ENCODE measurements at regions not wholly inside any gene's neighbourhood (a gene's known extent, or its start where the extent isn't known, plus 50 kb on each side); places are given as distances from the start of the nearest gene placed in this dataset.

DNA sequence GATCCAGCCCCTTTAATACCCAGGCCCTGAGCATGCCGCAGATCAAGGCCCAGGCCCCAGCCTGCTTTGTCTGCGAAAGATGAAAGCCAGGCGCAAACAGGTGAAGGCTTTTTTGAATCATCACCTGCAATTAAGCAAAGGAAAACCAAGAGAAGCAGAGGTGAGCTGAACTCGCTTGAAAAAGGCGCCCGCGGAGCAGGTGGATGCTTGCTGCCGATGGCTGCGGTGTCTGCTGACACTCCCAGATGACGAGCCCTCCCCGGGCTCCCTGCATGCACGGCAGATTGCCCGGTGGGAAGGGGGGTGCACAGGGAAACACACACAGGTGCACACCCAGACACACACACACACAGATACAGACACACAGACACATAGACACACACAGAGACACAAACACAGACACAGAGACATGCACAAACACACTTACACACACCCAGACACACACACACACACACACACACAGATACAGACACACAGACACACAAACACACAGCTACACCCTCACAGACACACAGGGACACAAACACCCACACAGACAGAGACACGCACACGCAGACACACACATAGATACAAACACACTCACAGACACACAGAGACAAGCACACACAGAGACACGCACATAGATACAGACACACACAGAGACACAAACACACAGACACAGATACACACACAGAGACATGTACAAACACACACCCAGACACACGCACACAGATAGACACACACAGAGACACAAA lies 142.6 kb upstream of the RNF32 start:
- TF ChIP-seq, protein P1, sequence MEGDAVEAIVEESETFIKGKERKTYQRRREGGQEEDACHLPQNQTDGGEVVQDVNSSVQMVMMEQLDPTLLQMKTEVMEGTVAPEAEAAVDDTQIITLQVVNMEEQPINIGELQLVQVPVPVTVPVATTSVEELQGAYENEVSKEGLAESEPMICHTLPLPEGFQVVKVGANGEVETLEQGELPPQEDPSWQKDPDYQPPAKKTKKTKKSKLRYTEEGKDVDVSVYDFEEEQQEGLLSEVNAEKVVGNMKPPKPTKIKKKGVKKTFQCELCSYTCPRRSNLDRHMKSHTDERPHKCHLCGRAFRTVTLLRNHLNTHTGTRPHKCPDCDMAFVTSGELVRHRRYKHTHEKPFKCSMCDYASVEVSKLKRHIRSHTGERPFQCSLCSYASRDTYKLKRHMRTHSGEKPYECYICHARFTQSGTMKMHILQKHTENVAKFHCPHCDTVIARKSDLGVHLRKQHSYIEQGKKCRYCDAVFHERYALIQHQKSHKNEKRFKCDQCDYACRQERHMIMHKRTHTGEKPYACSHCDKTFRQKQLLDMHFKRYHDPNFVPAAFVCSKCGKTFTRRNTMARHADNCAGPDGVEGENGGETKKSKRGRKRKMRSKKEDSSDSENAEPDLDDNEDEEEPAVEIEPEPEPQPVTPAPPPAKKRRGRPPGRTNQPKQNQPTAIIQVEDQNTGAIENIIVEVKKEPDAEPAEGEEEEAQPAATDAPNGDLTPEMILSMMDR (conservative IDR thresholded peaks at IDR 0.05; ENCODE audit: low read depth in 2 of 2) = no peak
- TF ChIP-seq POLR2AphosphoS5 (IDR thresholded peaks at IDR 0.05; ENCODE audit: low read depth) (no peak), EZH2phosphoT487 (IDR thresholded peaks at IDR 0.05; ENCODE audit: unreplicated experiment) (no peak), CREB1 (CRISPR knock-in tag; IDR thresholded peaks at IDR 0.05; ENCODE audit: low read depth) (no peak), EZH2 (IDR thresholded peaks at IDR 0.05; ENCODE audit: low read depth, unreplicated experiment) (no peak), ZNF331 (CRISPR knock-in tag; IDR thresholded peaks at IDR 0.05; ENCODE audit: low read depth) (no peak), NANOG (IDR thresholded peaks at IDR 0.05; ENCODE audit: borderline replicate concordance) (no peak), JUNB (IDR thresholded peaks at IDR 0.05; ENCODE audit: unreplicated experiment) (no peak), STAT1 (IDR thresholded peaks at IDR 0.05; ENCODE audit: unreplicated experiment) (no peak), ZNF114 (CRISPR knock-in tag; IDR thresholded peaks at IDR 0.05) (no peak)
- TF ChIP-seq, protein P2, sequence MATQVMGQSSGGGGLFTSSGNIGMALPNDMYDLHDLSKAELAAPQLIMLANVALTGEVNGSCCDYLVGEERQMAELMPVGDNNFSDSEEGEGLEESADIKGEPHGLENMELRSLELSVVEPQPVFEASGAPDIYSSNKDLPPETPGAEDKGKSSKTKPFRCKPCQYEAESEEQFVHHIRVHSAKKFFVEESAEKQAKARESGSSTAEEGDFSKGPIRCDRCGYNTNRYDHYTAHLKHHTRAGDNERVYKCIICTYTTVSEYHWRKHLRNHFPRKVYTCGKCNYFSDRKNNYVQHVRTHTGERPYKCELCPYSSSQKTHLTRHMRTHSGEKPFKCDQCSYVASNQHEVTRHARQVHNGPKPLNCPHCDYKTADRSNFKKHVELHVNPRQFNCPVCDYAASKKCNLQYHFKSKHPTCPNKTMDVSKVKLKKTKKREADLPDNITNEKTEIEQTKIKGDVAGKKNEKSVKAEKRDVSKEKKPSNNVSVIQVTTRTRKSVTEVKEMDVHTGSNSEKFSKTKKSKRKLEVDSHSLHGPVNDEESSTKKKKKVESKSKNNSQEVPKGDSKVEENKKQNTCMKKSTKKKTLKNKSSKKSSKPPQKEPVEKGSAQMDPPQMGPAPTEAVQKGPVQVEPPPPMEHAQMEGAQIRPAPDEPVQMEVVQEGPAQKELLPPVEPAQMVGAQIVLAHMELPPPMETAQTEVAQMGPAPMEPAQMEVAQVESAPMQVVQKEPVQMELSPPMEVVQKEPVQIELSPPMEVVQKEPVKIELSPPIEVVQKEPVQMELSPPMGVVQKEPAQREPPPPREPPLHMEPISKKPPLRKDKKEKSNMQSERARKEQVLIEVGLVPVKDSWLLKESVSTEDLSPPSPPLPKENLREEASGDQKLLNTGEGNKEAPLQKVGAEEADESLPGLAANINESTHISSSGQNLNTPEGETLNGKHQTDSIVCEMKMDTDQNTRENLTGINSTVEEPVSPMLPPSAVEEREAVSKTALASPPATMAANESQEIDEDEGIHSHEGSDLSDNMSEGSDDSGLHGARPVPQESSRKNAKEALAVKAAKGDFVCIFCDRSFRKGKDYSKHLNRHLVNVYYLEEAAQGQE (IDR thresholded peaks at IDR 0.05; ENCODE audit: unreplicated experiment) = no peak
- TF ChIP-seq, protein P3, sequence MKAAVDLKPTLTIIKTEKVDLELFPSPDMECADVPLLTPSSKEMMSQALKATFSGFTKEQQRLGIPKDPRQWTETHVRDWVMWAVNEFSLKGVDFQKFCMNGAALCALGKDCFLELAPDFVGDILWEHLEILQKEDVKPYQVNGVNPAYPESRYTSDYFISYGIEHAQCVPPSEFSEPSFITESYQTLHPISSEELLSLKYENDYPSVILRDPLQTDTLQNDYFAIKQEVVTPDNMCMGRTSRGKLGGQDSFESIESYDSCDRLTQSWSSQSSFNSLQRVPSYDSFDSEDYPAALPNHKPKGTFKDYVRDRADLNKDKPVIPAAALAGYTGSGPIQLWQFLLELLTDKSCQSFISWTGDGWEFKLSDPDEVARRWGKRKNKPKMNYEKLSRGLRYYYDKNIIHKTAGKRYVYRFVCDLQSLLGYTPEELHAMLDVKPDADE (IDR thresholded peaks at IDR 0.05) = no peak

Measured in GM23338 (cell line).